ENCODE measurements at regions not wholly inside any gene's neighbourhood (a gene's known extent, or its start where the extent isn't known, plus 50 kb on each side); places are given as distances from the start of the nearest gene placed in this dataset.

- DNase-seq = no peak
These were observed 370.1 kb downstream of the FOXA2 start for GRCh38 chr20:22214296-22214695.

GRCh38 chr20:22213271-22213670 lies 371.1 kb downstream of the FOXA2 start:
- DNase-seq = no peak

GRCh38 chr20:22207280-22207679 lies 377.1 kb downstream of the FOXA2 start:
- DNase-seq = no peak

GRCh38 chr20:22204801-22205200 lies 379.6 kb downstream of the FOXA2 start:
- no peak for DNase-seq

GRCh38 chr20:22182148-22182547 lies 402.2 kb downstream of the FOXA2 start:
- DNase-seq = no peak

- DNase-seq = no peak
These were observed 404.1 kb downstream of the FOXA2 start for GRCh38 chr20:22180244-22180643.

- DNase-seq = no peak
These were observed 424.2 kb downstream of the FOXA2 start for GRCh38 chr20:22160101-22160652.

GRCh38 chr20:22159276-22159675 lies 425.1 kb downstream of the FOXA2 start:
- DNase-seq = no peak

GRCh38 chr20:22127587-22127986 lies 422.1 kb downstream of the PAX1 start:
- no peak for DNase-seq

GRCh38 chr20:22106308-22106938 lies 401.0 kb downstream of the PAX1 start:
- DNase-seq = no peak

- no peak for DNase-seq
These were observed 396.1 kb downstream of the PAX1 start for GRCh38 chr20:22101606-22102005.

GRCh38 chr20:22100686-22101085 lies 395.2 kb downstream of the PAX1 start:
- DNase-seq = no peak

GRCh38 chr20:22099348-22099747 lies 393.9 kb downstream of the PAX1 start:
- DNase-seq = no peak

GRCh38 chr20:22098511-22098910 lies 393.0 kb downstream of the PAX1 start:
- no peak for DNase-seq

- DNase-seq = no peak
These were observed 387.7 kb downstream of the PAX1 start for GRCh38 chr20:22093122-22093521.

GRCh38 chr20:22088882-22089281 lies 383.4 kb downstream of the PAX1 start:
- no peak for DNase-seq

- DNase-seq = no peak
These were observed 375.5 kb downstream of the PAX1 start for GRCh38 chr20:22080985-22081384.

- DNase-seq = no peak
These were observed 369.2 kb downstream of the PAX1 start for GRCh38 chr20:22074635-22075034.

- DNase-seq = no peak
These were observed 366.4 kb downstream of the PAX1 start for GRCh38 chr20:22071841-22072240.

GRCh38 chr20:22070610-22071058 lies 365.2 kb downstream of the PAX1 start:
- DNase-seq = no peak

GRCh38 chr20:22063753-22064152 lies 358.3 kb downstream of the PAX1 start:
- no peak for DNase-seq

- no peak for DNase-seq
These were observed 357.4 kb downstream of the PAX1 start for GRCh38 chr20:22062874-22063273.

GRCh38 chr20:22060610-22061009 lies 355.1 kb downstream of the PAX1 start:
- DNase-seq = no peak

- no peak for DNase-seq
These were observed 353.3 kb downstream of the PAX1 start for GRCh38 chr20:22058746-22059145.

GRCh38 chr20:22055981-22056380 lies 350.5 kb downstream of the PAX1 start:
- DNase-seq = no peak
